ENCODE measurements at regions not wholly inside any gene's neighbourhood (a gene's known extent, or its start where the extent isn't known, plus 50 kb on each side); places are given as distances from the start of the nearest gene placed in this dataset.

DNA sequence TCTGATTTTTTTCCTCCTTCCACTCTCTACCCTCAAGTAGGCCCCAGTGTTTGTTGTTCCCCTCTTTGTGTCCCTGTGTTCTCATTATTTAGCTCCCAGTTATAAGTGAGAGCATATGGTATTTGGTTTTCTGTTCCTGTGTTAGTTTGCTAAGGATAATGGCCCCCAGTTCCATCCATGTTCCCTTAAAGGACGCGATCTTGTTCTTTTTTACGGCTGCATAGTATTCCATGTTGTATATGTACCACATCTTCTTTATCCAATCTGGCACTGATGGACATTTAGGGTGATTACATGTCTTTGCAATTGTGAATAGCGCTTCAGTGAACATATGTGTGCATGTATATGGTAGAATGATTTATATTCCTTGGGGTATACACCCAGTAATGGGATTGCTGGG is 54.5 kb upstream of the BTC start:
- no peak overlapping the region for H3K27ac Mint-ChIP-seq
- Histone ChIP-seq H3K27ac (ENCODE audit: low read length) (no peak overlapping the region), H3K4me1 (ENCODE audit: control insufficient read depth, insufficient read depth, low read length) (no peaks in the 10 kb centered on the region), H3K9me3 (ENCODE audit: control insufficient read depth, insufficient read depth, low read length) (no peaks in the 10 kb centered on the region), H3K4me3 (ENCODE audit: low read length) (no peak overlapping the region), H3K27me3 (ENCODE audit: control insufficient read depth, insufficient read depth, low read length) (no peaks in the 10 kb centered on the region), H3K36me3 (ENCODE audit: control insufficient read depth, insufficient read depth, low read length) (no peaks in the 10 kb centered on the region)
- intact Hi-C loops (cut with micrococcal nuclease), result no loop called here
- no peaks in the 10 kb centered on the region for H3K27me3 Mint-ChIP-seq (ENCODE audit: low read depth in 2 of 2)
- H3K4me1 Mint-ChIP-seq, result no peaks in the 10 kb centered on the region
- no peak overlapping the region for H3K4me3 Mint-ChIP-seq
- TF ChIP-seq, protein P1, sequence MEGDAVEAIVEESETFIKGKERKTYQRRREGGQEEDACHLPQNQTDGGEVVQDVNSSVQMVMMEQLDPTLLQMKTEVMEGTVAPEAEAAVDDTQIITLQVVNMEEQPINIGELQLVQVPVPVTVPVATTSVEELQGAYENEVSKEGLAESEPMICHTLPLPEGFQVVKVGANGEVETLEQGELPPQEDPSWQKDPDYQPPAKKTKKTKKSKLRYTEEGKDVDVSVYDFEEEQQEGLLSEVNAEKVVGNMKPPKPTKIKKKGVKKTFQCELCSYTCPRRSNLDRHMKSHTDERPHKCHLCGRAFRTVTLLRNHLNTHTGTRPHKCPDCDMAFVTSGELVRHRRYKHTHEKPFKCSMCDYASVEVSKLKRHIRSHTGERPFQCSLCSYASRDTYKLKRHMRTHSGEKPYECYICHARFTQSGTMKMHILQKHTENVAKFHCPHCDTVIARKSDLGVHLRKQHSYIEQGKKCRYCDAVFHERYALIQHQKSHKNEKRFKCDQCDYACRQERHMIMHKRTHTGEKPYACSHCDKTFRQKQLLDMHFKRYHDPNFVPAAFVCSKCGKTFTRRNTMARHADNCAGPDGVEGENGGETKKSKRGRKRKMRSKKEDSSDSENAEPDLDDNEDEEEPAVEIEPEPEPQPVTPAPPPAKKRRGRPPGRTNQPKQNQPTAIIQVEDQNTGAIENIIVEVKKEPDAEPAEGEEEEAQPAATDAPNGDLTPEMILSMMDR (IDR thresholded peaks at IDR 0.05), result no peak
- ATAC-seq, result no peak
- no peak for DNase-seq
- WGBS (ENCODE audit: insufficient coverage), result 93% methylated on average over 3 of the region's 4 CpGs
- peaks cover 7 to 14% of the 10 kb centered on the region in 2 donors for H3K9me3 Mint-ChIP-seq
- H3K36me3 Mint-ChIP-seq, result no peaks in the 10 kb centered on the region

DNA sequence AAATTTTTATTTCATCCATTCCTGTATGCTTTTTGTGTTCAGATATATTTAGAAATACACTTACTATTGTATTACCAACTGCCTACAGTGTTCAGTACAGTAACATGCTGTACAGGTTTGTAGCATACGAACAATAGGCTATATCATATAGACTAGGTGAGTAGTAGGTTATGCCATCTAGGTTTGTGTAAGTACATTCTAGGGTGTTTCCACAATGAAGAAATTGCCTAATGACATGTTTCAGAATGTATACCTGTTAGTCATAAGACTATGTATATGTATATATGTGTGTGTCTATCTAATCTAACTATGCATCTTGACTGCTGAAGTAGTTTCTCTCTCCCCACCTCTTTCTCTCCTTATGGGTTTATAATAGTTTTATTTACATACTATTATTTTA is 51.5 kb upstream of the BTC start:
- Histone ChIP-seq H3K4me1 (ENCODE audit: control insufficient read depth, insufficient read depth, low read length) (no peaks in the 10 kb centered on the region), H3K27me3 (ENCODE audit: control insufficient read depth, insufficient read depth, low read length) (no peaks in the 10 kb centered on the region), H3K9me3 (ENCODE audit: control insufficient read depth, insufficient read depth, low read length) (no peaks in the 10 kb centered on the region), H3K27ac (ENCODE audit: low read length) (no peak overlapping the region), H3K4me3 (ENCODE audit: low read length) (no peak overlapping the region), H3K36me3 (ENCODE audit: control insufficient read depth, insufficient read depth, low read length) (no peaks in the 10 kb centered on the region)
- Mint-ChIP-seq H3K4me3 (no peak overlapping the region), H3K9me3 (peaks cover 5 to 10% of the 10 kb centered on the region in 2 donors), H3K27me3 (ENCODE audit: low read depth in 2 of 2) (no peaks in the 10 kb centered on the region), H3K36me3 (no peaks in the 10 kb centered on the region), H3K4me1 (no peaks in the 10 kb centered on the region), H3K27ac (no peak overlapping the region)
- TF ChIP-seq, protein P1 (IDR thresholded peaks at IDR 0.05), result no peak
- DNase-seq (no peak), ATAC-seq (no peak)
- intact Hi-C loops (cut with micrococcal nuclease), result no loop called here
- 80% methylated on average over 1 of the region's 1 CpG for whole genome bisulfite sequencing (ENCODE audit: insufficient coverage)

Data from natural killer cell (primary cell).